ENCODE measurements at regions not wholly inside any gene's neighbourhood (a gene's known extent, or its start where the extent isn't known, plus 50 kb on each side); places are given as distances from the start of the nearest gene placed in this dataset.

GRCh38 chr6:168161371-168161750 lies 82.3 kb upstream of the FRMD1 start:
- no peak for TF ChIP-seq CTCF (IDR thresholded peaks at IDR 0.05)
- TF ChIP-seq POLR2A (IDR thresholded peaks at IDR 0.05), result no peak
- TF ChIP-seq POLR2AphosphoS5 (IDR thresholded peaks at IDR 0.05), result no peak
